GM18907 (cell line): ENCODE measurements at regions not wholly inside any gene's neighbourhood (a gene's known extent, or its start where the extent isn't known, plus 50 kb on each side); places are given as distances from the start of the nearest gene placed in this dataset.

Experiments used
- ATAC-seq: cut with Tn5 transposase; IDR thresholded peaks from one replicate; pipeline ENCODE4 v1.9.1; 2021; ENCODE audit warnings: mild to moderate bottlenecking, moderate library complexity; ENCODE audit not compliant: unreplicated experiment

DNA sequence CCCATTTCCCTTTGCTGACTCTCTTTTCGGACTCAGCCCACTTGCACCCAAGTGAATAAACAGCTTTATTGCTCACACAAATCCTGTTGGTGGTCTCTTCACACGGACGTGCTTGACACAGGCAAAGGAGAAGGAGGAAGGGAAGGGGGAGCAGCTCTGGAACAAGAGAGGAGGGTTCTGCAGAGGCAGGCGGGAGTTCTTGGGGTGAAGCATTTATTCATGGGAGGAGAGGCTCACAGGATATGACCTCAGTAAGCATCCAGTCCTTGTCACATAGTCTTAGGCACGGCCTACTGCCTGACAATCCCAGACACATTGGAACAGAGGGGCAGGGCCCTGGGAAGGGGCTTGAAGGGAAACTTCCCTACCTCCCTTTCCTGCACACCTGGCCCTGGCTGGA, 171.7 kb upstream of the HS6ST1 start:
- ATAC-seq, result no peak

DNA sequence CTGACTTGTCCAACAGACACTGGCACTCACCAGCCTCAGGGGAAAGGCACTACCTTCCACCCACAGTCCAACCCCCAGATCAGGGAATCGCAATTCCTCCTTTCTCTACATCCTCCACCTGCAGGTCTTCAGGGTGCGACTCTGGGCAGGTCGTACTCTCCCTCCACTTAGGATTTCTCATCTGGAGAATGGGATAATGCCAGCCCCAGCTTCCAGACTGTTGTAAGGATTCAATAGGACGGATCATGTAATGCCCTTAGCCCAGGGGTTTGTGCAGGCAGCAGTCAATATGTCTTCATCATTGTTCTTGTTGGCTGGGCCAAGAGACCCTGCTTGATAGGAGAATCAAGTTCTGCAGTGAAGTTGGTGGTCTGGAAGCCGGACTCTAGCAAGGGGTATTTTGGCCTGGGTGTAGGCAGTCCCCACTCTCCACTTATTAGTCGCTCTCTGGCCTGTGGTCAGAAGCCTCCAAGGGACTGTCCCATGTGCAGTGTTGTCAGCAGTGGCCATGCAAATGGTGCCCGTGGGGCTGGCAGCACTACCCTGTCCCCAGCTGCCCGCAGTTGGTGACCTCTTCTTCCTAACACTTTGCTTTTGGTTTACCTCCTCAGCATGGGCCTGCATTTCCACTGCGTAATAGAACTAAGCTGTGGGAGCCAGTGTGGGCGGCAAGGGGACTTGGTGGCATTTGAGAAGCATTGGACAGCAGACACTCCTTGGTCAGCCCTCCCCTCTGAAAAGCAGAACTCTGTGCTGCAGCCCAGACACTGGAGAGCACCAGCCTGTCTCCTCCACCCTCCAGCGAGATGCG, 172.4 kb upstream of the HS6ST1 start:
- no peak for ATAC-seq

DNA sequence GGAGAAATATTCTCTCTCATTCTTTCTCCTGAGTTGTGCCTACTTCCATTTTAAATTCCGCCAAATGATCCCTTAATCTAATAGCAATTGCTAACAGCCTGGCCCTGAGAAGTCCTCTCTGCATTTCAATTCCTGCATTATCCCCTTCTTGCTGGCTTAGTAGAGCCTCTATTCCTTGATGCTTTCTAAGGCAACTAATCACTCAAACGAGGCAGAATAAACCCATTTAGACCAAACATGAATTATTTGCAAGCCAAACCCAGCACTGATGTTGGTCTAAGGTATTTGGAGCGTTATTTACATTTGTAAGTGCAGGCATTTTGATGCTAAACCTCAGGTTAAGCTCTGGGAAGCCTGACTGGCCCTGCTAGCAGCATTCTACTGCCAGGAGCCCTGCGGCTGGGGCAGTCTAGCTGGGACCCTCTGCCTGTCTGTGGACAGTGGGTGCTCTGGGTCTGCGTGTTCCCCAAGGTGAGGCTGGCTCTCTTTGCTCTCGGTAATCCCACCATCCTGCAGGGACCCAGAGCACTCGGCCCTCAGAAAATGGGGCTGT, 173.1 kb upstream of the HS6ST1 start:
- ATAC-seq, result no peak

DNA sequence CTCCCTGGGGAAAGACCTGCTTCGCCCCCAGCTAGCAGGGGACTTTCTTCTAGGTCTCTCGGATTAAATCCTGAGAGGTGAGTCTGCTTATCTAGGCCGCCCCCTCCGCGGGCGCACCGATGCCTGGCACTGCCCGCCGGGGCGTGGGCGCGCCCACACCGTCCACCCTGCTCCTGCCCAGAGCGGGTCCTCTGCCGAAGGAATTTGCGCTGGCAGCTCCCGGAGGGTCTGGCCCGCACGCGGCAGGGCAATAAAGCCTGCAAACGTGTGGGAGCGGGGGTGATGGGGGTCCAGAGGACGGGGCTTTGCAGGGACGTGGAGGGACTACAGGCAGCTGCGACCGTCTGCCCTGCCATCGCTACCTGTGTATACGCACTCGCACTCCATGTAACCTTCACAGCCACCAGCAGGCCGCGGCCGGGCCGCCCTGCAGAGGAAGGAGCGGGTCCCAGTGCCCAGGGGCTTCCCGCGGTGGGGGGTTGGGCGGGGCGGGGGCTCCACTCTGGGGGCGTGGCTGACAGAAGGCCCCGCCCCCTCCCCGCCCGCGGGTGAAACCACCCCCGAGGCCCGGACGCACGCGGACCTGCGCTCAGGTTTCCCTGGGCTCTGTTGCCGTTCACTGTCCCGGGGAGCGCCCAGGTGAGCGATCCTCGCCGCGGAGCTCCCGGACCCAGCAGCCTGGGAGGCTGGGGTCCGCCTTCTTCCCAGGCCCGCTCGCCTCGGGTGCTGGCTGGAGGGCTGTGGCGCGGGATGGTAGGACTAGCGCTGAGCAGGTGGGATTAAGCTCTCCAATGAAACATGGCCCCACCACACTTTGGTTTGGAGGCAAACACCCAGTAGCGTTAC, 174.5 kb upstream of the HS6ST1 start:
- ATAC-seq, result no peak

DNA sequence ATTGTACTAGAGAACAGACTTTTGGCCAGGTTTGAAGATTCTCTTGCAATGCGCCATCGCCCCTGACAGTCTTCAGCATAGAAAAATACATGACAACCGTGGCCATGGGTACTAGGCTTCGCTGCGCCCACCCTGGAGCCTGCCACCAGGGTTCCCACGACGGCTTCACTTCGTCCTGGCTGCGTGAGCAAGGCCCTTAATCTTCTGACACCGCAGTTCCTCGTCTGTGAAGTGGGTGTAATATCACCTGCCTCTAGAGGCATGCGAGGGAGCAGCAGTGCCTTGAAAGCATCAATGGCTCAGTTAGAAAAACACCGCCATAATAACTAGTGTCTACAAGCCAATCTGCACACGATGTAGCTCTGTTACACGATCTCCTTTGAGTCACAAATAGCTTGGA, 175.2 kb upstream of the HS6ST1 start:
- no peak for ATAC-seq

DNA sequence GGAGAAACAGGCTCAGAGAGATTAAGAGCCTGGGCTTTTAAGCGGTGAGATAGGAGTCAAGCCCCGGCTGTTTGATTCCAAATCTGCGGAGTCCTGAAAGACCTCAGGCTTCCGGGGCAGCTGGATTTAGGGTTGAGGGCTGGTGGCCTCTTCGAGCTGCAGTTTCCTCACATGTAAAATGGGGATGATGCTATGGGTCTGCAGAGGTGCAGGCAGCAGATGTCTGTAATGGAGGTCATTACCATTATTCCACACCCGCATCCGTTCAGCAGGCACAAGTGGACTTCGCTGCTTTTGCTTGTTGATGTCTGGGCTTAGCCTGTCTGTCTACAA, 175.6 kb upstream of the HS6ST1 start:
- no peak for ATAC-seq

DNA sequence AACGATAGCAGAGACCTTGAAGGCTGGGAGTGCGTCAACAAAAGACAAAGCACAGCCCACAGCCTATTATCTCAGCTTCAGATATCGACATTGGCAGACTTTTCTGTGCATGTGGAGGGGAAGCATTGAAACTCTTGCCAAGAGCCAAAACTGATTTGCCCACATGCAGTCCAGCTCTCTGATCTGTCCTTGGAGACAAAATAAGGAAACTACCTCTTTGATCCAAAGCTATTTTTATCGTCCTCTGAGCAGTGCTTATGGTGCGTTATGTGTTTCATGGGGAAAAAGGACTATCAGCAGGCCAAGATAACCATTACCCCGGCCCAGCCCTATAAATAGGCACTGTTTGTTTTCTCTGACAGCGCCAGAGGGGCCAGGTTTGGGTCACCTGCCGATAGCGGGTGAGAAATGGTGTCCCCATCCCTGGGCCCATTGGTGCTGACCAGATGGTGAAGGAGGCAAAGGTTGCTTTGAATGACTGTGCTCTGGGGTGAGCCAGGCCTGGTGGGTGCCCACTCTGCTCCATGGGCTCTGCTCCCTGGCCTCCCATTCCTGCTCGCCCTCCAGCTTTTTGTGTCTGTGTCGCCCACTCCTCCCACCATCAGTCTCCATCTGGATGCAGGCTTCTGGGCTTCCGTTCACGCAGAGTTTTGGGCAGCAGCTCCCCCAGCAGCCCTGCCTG, 176.1 kb upstream of the HS6ST1 start:
- ATAC-seq, result no peak

DNA sequence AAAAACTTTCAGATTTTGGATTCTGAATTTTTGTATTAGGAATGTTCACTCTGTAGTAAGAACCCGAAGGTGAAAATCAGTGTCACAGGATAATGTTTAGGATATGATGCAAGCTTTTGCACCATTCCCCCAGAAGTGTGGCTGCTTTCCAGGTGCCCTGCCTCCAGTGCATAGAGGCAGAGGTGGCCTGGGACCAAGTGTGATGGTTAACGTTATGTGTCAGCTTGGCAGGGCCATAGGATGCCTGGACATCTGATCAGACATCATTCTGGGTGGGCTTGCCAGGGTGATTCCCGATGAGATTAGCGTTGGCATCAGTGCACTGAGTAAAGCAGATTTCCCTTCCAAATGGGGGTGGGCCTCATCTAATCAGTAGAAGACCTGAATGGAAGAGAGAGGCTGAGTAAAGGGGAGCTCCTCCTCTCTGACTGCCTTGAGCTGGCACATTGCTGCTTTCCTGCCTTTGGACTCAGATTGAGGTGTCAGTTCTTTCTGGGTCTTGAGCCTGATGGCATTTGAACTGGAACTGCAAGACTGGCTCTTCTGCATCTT, 177.4 kb upstream of the HS6ST1 start:
- ATAC-seq, result no peak

DNA sequence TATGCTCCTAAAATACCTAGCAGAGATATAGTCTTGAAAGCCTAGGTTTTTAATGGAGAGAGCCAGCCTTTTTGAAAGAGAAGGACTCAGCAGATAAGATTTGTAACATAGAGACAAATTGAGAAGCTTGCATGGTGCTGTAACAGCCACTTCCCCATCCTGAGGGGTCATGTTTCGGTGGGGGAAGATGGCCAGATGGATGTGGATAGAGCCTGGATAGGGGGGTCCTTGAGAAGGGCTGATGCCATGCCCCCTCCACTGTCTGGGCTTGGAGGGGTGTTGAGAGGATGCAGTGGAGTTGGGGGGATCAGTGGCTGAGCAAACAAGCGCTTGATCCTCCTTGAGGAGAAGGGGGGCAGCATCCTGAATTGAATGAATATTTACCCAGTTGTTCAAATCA, 178.0 kb upstream of the HS6ST1 start:
- no peak for ATAC-seq

DNA sequence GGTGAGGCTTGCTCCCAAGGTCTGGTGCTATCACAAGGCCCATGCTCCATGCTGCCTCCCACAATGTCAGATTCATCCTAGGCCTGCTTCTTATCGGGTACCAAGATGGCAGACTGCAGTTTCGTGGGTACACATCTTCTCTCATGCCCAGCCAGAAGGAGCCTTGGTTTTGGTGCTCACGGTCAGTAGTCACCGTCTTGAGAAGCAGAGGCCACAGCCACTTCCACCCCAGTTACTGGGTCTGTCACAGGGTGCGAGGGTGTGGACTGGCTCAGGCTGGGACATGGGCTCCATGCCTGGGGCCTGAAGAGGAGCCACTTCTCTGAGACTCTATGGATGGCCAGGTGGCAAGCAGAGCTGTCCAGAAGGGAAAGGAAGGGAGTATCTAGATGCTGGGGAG, 178.8 kb upstream of the HS6ST1 start:
- no peak for ATAC-seq

DNA sequence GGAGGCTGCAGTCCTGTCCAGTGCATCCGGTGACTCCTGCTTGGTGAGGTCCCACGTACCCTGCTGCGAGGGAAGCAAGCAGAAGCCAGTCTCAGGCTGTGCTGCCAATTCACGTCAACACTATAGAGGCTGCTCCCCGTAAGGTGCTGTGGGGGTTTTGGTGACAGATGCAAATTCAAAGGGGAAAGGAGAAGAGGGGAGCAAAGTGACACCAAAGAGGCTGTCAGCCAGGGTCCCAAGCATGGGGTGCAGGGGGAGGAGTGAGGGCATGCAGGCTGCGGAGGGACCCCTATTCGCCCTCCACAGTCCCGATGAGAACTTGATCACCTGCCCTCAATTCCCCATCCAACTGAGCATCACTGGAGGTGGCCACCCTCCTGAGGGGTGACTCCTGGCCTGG, 179.4 kb upstream of the HS6ST1 start:
- no peak for ATAC-seq

DNA sequence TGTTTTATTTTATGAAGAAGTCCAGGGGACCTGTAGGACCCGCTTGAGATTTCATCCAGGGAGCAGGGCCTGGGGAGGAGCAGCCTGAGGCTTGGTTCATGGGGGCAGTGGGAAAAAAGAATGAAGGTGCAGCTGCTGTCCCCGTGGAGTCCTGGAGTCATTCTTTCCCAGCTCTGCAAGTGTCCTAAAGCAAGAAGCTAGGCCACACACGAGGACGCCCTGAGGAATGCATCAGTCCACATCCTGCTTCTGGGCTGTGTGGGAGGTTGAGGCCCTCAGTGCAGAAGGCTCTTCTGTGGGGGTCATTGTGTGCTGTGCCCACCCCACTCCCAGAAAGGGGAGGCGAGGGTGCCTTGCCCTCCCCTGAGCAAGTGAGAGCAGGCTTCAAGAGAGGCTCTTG, 179.9 kb upstream of the HS6ST1 start:
- ATAC-seq, result no peak

DNA sequence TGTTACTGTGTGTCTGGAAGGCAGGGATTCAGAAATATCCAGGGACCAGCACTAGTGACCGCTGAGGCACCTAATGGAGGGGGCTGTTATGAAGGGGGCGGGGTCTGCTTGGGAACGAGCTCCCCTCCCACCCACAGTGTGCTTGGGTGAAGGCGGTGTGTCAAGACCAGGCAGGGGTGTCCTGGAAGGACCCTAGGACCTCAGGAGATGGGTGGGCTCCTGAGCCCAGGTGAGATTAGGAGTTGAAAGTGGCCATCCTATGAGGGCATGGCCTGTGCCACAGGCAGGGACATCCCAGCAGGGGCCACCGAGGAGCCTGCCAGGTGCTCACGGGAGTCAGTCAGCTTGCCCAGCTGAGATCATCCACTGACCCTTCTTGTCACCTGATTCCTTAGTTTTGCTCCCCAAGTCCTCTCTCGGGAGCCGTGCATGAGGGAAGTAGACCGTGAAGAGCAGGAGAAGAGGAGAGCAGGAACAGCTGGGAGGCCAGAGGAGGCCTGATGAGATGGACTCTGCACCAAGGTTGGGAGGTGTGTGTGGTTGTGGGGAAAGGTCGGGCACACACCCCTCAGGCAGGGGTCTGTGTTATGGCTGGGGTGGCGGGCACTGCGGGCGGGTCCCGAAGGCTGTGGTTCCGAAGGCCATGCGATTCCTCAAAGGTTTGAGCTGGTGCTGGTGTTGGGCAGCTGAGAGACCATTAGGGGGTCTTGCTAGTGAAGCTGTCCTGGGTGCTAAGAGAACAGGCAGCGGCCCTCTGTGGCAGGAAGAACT, 180.9 kb upstream of the HS6ST1 start:
- ATAC-seq, result no peak

DNA sequence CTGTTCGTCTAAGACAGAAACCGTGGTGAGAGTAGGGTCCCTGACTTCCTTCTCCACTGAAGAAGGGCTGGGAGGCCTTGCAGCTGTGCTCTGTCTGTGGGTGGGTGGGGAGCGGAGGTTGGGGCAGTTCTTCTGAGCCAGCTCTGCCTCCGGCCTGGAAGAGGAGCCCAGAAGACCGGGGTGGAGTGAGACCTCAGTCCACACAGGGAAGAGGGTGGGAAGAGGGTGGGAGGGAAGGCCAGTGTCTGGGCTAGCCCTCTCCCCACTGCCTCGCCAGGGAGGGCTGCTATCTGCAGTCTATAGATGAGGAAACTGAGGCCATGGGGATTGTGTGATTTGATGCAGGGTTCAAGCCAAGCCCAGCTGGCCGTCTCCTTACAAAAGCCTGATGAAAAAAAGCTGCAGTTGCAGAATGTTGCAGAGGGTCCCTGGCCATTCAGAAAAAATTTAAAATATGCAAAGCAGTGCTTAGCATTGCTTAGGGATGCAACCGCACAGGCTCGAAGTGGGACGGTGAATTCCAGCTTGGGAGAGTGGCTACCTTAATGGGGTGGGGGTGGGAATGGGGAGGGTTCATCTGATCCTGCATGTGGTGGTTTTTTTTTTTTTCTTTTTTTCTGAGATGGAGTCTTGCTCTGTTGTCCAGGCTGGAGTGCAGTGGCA, 181.6 kb upstream of the HS6ST1 start:
- no peak for ATAC-seq

DNA sequence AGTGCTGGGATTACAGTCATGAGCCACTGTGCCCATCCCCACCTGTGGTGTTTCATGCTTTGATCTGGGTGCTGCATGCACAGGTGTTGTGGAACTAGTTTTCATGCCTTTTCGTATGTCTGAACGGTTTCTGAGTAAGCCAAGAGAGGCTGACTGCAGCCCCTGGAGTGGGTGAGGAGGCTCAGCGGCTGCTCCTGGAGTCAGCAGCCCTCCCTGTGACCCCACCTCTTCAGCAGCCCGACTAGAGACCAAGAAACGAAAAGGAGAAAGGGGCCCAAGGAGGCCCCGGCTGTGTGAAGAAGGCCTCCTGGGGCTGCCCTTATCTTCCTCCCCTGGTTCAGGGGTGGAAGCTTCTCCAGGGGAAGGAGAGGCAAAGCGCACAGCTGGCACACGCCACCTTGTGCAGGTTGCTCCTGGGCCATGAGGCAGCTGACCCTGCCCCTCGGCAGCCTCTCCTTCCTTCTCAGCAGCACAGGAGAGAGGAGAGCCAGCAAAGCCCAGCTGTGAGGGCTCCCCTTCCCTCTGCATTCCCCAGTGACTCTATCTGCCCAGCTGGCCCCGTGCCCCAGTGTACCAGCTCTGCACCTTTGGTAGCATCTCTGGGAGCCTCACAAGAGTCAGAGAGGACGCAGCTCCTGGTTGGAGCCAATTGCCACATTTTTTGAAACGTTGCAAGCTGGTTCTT, 182.5 kb upstream of the HS6ST1 start:
- no peak for ATAC-seq

DNA sequence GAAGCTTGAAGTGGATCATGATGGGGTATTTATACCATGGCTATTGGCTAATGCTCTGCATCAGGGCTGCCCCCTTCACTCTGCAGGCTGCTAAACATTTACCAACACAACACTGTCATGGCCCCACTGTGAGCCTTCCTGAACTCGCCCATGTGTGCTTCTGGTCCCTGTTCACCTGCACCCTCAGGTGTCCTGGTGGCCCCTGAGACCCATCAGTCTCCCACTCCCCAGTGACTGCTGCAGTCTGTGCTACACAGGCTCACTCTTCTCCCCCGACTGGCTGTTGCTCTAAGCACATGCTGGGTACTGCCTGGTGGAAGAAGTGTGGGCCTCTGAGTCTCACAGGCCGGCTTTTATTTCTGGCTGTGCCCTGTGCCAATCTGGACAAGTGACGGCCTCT, 183.0 kb upstream of the HS6ST1 start:
- no peak for ATAC-seq

DNA sequence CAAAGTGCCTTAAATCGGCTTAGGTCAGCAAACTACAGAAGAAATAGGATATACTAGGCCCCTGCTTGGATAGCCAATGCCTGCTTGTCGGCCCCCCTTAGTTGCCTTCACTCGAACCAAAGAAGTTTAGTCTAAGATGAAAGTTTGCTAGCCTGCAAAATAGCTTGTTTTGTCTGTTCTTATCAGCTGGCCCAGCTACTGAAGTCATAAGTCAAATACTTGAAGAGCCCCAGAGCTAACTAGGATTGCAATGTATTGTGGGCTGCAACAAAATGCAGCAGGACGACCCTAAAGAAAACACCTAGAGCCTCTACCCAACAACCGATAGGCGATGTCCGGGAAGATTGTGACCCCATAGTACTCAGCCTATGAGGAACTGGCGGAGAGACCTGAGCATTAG, 183.5 kb upstream of the HS6ST1 start:
- no peak for ATAC-seq

DNA sequence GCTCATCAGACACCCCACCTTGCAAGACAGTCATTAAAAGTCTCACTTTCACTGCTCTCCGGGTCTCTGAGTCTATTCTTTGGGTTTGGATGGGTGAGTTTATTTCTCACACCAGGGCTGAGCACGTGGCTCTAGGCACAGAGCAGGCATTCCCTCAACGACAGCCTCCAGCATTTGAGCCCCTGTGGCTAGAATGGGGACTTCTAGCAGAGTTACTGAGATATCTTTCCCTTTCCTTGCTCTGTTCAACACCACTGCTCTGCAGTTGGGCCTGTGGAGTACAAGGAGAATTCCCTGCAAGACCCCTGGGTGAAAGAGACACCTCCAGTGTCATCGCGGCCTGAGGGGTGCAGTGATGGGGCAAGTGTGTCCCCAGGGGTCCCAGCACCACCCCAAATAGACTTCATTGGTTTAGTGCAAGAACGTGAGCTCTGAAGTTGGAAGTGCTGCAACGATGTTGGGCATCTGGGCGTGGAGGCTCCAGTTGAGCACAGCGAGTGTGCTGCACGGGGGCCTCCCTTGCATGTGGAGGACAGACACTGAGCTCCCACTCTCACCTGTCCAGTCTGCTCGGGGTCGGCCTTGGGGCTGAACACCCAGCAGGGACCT, 184.1 kb upstream of the HS6ST1 start:
- no peak for ATAC-seq
